HepG2 (cell line): ENCODE measurements at regions not wholly inside any gene's neighbourhood (a gene's known extent, or its start where the extent isn't known, plus 50 kb on each side); places are given as distances from the start of the nearest gene placed in this dataset.

Source experiments
- ATAC-seq: fragments of 200-7000 bp; cut with Tn5 transposase; 3 replicates; pipeline ENCODE4 v1.9.1; 2020; ENCODE audit warnings: mild to moderate bottlenecking, moderate library complexity
- BruUV-seq: library from RNA; stranded (reverse); fragments of 400-500 nt; replicated peaks from 2 replicates; lab custom pipeline; 2021; lab: Mats Ljungman, UMichigan
- CTCF ChIA-PET: fragments of 300-600 bp; formaldehyde crosslinking; extraction: SDS; loops from one replicate; lab custom pipeline; 2021; ENCODE audit warnings: low total read pairs, inconsistent platforms, low intra/inter-chr PET ratio; lab: Yijun Ruan, JAX
- POLR2A ChIA-PET: fragments of 350-600 bp; sonication (Branson Sonifier 250); formaldehyde crosslinking; loops from one replicate; lab custom pipeline; 2020; ENCODE audit warnings: antibody characterized with exemption, inconsistent platforms; lab: Yijun Ruan, JAX
- DNase-seq: peaks from one replicate; pipeline ENCODE4 v3.0.0-alpha.2; 2015; ENCODE audit warnings: low spot score
- FAIRE-seq: peaks from 3 replicates; lab custom pipeline; 2011; peaks lifted over from hg19 to GRCh38; lab: Jason Lieb, UNC
- H2AFZ ChIP-seq: one replicate; pipeline ENCODE4 v1.6.1; 2011; ENCODE audit warnings: low read length, inconsistent platforms
- H3K27ac ChIP-seq: fragments of 300-600 bp; 3 replicates; pipeline ENCODE4 v1.8.0; 2011; ENCODE audit warnings: mixed run types, mild to moderate bottlenecking, mixed read lengths, low read length, inconsistent platforms; ENCODE audit not compliant: insufficient read depth; ENCODE audit errors: extremely low read length
- H3K27me3 ChIP-seq, 2 experiments: fragments of 200-600 bp in 1 of 2; 2 replicates in 1 of 2; 3 replicates in 1 of 2; pipeline versions ENCODE4 v1.6.0 to v1.8.0; 2011; ENCODE audit warnings: low read length in 2 of 2, mild to moderate bottlenecking in 2 of 2, moderate library complexity in 2 of 2, inconsistent platforms in 1 of 2; ENCODE audit not compliant: insufficient read depth in 2 of 2, control insufficient read depth in 1 of 2
- H3K36me3 ChIP-seq, 2 experiments: fragments of 200-600 bp in 1 of 2; replicated peaks in 1 of 2; 2 replicates in 1 of 2; 3 replicates in 1 of 2; pipeline versions ENCODE4 v1.5.1 to v1.8.0; 2011; ENCODE audit warnings: low read length in 2 of 2, inconsistent platforms in 1 of 2; ENCODE audit not compliant: insufficient read depth in 2 of 2, control insufficient read depth in 1 of 2
- H3K4me1 ChIP-seq: 2 replicates; pipeline ENCODE4 v1.5.1; 2012; ENCODE audit warnings: low read length, inconsistent platforms; ENCODE audit not compliant: insufficient read depth
- H3K4me2 ChIP-seq: 2 replicates; pipeline ENCODE4 v1.6.0; 2011; ENCODE audit warnings: low read depth, low read length, inconsistent platforms
- H3K4me3 ChIP-seq, 3 experiments: fragments of 200-600 bp in 1 of 3; sonication (generic), shearing (Covaris generic) in 1 of 3; replicated peaks in 1 of 3; 2 replicates each; pipeline ENCODE4 v1.5.1; 2011 to 2016; ENCODE audit warnings: low read length in 3 of 3, inconsistent platforms in 2 of 3, low read depth in 2 of 3, mild to moderate bottlenecking in 2 of 3, control low read depth in 1 of 3, mixed read lengths in 1 of 3; ENCODE audit not compliant: insufficient read depth in 1 of 3
- H3K79me2 ChIP-seq: one replicate; pipeline ENCODE4 v1.6.1; 2011; ENCODE audit warnings: low read length, inconsistent platforms; ENCODE audit not compliant: insufficient read depth
- H3K9ac ChIP-seq: 2 replicates; pipeline ENCODE4 v1.6.0; 2011; ENCODE audit warnings: mild to moderate bottlenecking, low read depth, low read length, inconsistent platforms; ENCODE audit not compliant: insufficient read depth
- H3K9me3 ChIP-seq: 2 replicates; pipeline ENCODE4 v1.5.1; 2012; ENCODE audit warnings: mild to moderate bottlenecking, low read length
- H4K20me1 ChIP-seq: 2 replicates; pipeline ENCODE4 v1.6.0; 2011; ENCODE audit warnings: inconsistent platforms, mild to moderate bottlenecking, low read length, moderate library complexity; ENCODE audit not compliant: insufficient read depth
- ATF7 ChIP-seq, 2 experiments: fragments of 450-650 bp in 1 of 2; sonication (generic) in 1 of 2; formaldehyde crosslinking in 1 of 2; IDR thresholded peaks; 2 replicates each; pipeline versions ENCODE4 v1.4.0 to v1.6.1; 2016 to 2020; ENCODE audit warnings: antibody characterized with exemption in 1 of 2, mild to moderate bottlenecking in 1 of 2, missing genetic modification reagents in 1 of 2
- EEA1 ChIP-seq: sonication (generic); formaldehyde crosslinking; IDR thresholded peaks from 2 replicates; pipeline ENCODE4 v1.5.1; 2020; ENCODE audit warnings: mild to moderate bottlenecking, missing genetic modification reagents, borderline replicate concordance
- FUBP1 ChIP-seq: sonication (generic); formaldehyde crosslinking; IDR thresholded peaks from 2 replicates; pipeline ENCODE4 v1.5.1; 2020; ENCODE audit warnings: missing genetic modification reagents, mild to moderate bottlenecking, borderline replicate concordance
- HNRNPLL ChIP-seq: fragments of 200-400 bp; formaldehyde crosslinking; IDR thresholded peaks from 2 replicates; pipeline ENCODE4 v1.6.1; 2017; ENCODE audit warnings: mild to moderate bottlenecking, low read depth, low read length; ENCODE audit not compliant: poor library complexity, severe bottlenecking
- KAT8 ChIP-seq: IDR thresholded peaks from 2 replicates; pipeline ENCODE4 v1.6.1; 2016; ENCODE audit warnings: missing genetic modification reagents, missing compliant biosample characterization
- POGK ChIP-seq: sonication (generic); formaldehyde crosslinking; conservative IDR thresholded peaks from 2 replicates; pipeline ENCODE4 v1.8.0; 2022; ENCODE audit warnings: mild to moderate bottlenecking, moderate library complexity, missing genetic modification reagents
- PRMT3 ChIP-seq: sonication (generic); formaldehyde crosslinking; IDR thresholded peaks from 2 replicates; pipeline ENCODE4 v1.8.1; 2022; ENCODE audit warnings: low read depth, mild to moderate bottlenecking, moderate library complexity, missing genetic modification reagents, borderline replicate concordance
- RBM22 ChIP-seq: fragments of 200-400 bp; formaldehyde crosslinking; optimal IDR thresholded peaks from 2 replicates; pipeline ENCODE3; 2017; ENCODE audit warnings: mild to moderate bottlenecking, low read length, moderate library complexity
- TAF15 ChIP-seq: fragments of 200-400 bp; formaldehyde crosslinking; IDR thresholded peaks from one replicate; pipeline ENCODE4 v1.6.1; 2018; ENCODE audit warnings: mild to moderate bottlenecking, low read depth, low read length; ENCODE audit not compliant: poor library complexity, severe bottlenecking
- TEAD2 ChIP-seq: sonication (generic); formaldehyde crosslinking; IDR thresholded peaks from 2 replicates; pipeline ENCODE4 v1.9.0; 2021; ENCODE audit warnings: missing genetic modification reagents
- ZC3H4 ChIP-seq: sonication (generic); formaldehyde crosslinking; IDR thresholded peaks from 2 replicates; pipeline ENCODE4 v1.4.0; 2020; ENCODE audit warnings: missing genetic modification reagents, borderline replicate concordance
- ZKSCAN8 ChIP-seq: IDR thresholded peaks from 2 replicates; pipeline ENCODE4 v1.6.1; 2016; ENCODE audit warnings: borderline replicate concordance, missing genetic modification reagents, missing compliant biosample characterization
- ZNF235 ChIP-seq: sonication (generic); formaldehyde crosslinking; IDR thresholded peaks from 2 replicates; pipeline ENCODE4 v1.8.1; 2023; ENCODE audit warnings: mild to moderate bottlenecking, missing genetic modification reagents, borderline replicate concordance
- WGBS: methylation state at CpG from one replicate; pipeline ENCODE4 v1.1.6; 2017; ENCODE audit warnings: low lambda C conversion rate; 5-methylcytosine and 5-hydroxymethylcytosine counted together
- in situ Hi-C: cut with HindIII; loops from 2 replicates; pipeline ENCODE4 v1.10.0; 2017; ENCODE audit warnings: low pct_unique_long_range_greater_than_20kb; ENCODE audit not compliant: extremely low pct_ligation_motif_present
- intact Hi-C: fragments of 100-400 bp; cut with micrococcal nuclease; formaldehyde crosslinking; loops from one replicate; pipeline ENCODE4 v1.10.0; 2022; ENCODE audit not compliant: unreplicated experiment
- TF ChIP-seq, protein P1 (sequence below): sonication (generic); formaldehyde crosslinking; IDR thresholded peaks from 2 replicates; pipeline ENCODE4 v1.4.0; 2020; ENCODE audit warnings: mild to moderate bottlenecking, missing genetic modification reagents, borderline replicate concordance

DNA sequence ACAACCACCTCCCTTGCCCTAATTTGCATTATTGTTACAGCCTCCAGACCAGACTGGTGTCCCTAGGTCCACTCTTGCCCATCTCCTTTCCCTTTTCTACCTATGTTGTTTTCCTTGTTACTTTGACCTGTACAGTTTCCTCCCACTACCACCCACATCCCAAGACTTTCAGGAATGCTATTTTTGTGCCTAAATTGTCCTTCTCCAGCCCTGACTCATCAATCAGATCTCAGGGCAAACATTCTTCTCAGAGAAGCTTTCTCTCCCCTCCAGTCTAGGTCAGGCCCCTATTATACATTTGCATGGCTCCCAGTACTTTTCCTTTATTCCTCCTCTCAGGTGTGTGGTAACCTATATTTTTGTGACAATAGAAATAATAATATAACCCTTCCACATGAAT, 241.5 kb downstream of the IGSF11 start (continued):
- TF ChIP-seq, protein P1, sequence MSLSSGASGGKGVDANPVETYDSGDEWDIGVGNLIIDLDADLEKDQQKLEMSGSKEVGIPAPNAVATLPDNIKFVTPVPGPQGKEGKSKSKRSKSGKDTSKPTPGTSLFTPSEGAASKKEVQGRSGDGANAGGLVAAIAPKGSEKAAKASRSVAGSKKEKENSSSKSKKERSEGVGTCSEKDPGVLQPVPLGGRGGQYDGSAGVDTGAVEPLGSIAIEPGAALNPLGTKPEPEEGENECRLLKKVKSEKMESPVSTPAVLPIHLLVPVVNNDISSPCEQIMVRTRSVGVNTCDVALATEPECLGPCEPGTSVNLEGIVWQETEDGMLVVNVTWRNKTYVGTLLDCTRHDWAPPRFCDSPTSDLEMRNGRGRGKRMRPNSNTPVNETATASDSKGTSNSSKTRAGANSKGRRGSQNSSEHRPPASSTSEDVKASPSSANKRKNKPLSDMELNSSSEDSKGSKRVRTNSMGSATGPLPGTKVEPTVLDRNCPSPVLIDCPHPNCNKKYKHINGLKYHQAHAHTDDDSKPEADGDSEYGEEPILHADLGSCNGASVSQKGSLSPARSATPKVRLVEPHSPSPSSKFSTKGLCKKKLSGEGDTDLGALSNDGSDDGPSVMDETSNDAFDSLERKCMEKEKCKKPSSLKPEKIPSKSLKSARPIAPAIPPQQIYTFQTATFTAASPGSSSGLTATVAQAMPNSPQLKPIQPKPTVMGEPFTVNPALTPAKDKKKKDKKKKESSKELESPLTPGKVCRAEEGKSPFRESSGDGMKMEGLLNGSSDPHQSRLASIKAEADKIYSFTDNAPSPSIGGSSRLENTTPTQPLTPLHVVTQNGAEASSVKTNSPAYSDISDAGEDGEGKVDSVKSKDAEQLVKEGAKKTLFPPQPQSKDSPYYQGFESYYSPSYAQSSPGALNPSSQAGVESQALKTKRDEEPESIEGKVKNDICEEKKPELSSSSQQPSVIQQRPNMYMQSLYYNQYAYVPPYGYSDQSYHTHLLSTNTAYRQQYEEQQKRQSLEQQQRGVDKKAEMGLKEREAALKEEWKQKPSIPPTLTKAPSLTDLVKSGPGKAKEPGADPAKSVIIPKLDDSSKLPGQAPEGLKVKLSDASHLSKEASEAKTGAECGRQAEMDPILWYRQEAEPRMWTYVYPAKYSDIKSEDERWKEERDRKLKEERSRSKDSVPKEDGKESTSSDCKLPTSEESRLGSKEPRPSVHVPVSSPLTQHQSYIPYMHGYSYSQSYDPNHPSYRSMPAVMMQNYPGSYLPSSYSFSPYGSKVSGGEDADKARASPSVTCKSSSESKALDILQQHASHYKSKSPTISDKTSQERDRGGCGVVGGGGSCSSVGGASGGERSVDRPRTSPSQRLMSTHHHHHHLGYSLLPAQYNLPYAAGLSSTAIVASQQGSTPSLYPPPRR (CRISPR knock-in tag): no peak
- TF ChIP-seq EEA1 (CRISPR knock-in tag) (no peak), PRMT3 (CRISPR knock-in tag) (no peak)

- BruUV-seq: no TSS peak
- 6% methylated on average over 3 of the region's 3 CpGs for WGBS
- CTCF ChIA-PET: no interaction called here
- no peak for TF ChIP-seq FUBP1 (CRISPR knock-in tag)
- no peak for TF ChIP-seq POGK (CRISPR knock-in tag)
- no peak for TF ChIP-seq TAF15
- TF ChIP-seq ATF7 (IDR thresholded peaks at IDR 0.05): no peak
- TF ChIP-seq ATF7 (CRISPR knock-in tag; IDR thresholded peaks at IDR 0.05): no peak
- no peak for TF ChIP-seq TEAD2 (CRISPR knock-in tag)
- TF ChIP-seq ZKSCAN8 (CRISPR knock-in tag): no peak
- TF ChIP-seq HNRNPLL: no peak
- no peak for TF ChIP-seq RBM22
- no peak for TF ChIP-seq ZNF235 (CRISPR knock-in tag)
- TF ChIP-seq KAT8 (CRISPR knock-in tag): no peak
- no peak for TF ChIP-seq ZC3H4 (CRISPR knock-in tag)
Observed at GRCh38 chr3:118799303-118799702, 235.3 kb downstream of the IGSF11 start.

More at GRCh38 chr3:118799303-118799702, 235.3 kb downstream of the IGSF11 start:
- intact Hi-C loops (no loop called here), in situ Hi-C loops (no loop called here)
- no peaks in the 10 kb centered on the region for H3K27me3 ChIP-seq
- no peak overlapping the region for H3K9ac ChIP-seq
- no peak for DNase-seq
- no peaks in the 10 kb centered on the region for H3K9me3 ChIP-seq
- no peak overlapping the region for H3K4me2 ChIP-seq
- H3K79me2 ChIP-seq: no peaks in the 10 kb centered on the region
- POLR2A ChIA-PET: no interaction called here
- FAIRE-seq: no peak
- no peak overlapping the region for H3K27ac ChIP-seq
- H3K36me3 ChIP-seq: no peaks in the 10 kb centered on the region
- H3K4me1 ChIP-seq: peaks cover 10% of the 10 kb centered on the region; the same call in 1 of the 2 replicates
- no peak for ATAC-seq
- no peak overlapping the region for H2AFZ ChIP-seq
- H3K4me3 ChIP-seq: no peak overlapping the region
- H4K20me1 ChIP-seq: no peaks in the 10 kb centered on the region
